Adrenal gland (tissue), 5 donors: ENCODE measurements at regions not wholly inside any gene's neighbourhood (a gene's known extent, or its start where the extent isn't known, plus 50 kb on each side); places are given as distances from the start of the nearest gene placed in this dataset.

Experiments used
- CTCF ChIP-seq, 6 experiments: fragments of 450-650 bp in 4 of 6; fragments of 200-600 bp in 2 of 6; sonication (generic) in 1 of 6; IDR thresholded peaks; 1 replicate in 5 of 6; 2 replicates in 1 of 6; pipeline versions ENCODE4 v1.5.1 to v1.8.0; 2016 to 2021; ENCODE audit warnings: antibody characterized with exemption in 6 of 6, mild to moderate bottlenecking in 2 of 6, moderate library complexity in 1 of 6
- POLR2A ChIP-seq, 2 donors: fragments of 450-650 bp; IDR thresholded peaks; one replicate each; pipeline ENCODE4 v1.6.1; 2017; ENCODE audit warnings: antibody characterized with exemption in 2 of 2, mild to moderate bottlenecking in 2 of 2, moderate library complexity in 1 of 2
- donor health status: DM: no; HTN: no; CAD: no.

- TF ChIP-seq CTCF (IDR thresholded peaks at IDR 0.05) (no peak), POLR2A (IDR thresholded peaks at IDR 0.05) (no peak)
These were observed 67.1 kb upstream of the ANKRD1 start for GRCh38 chr10:90988024-90988423.
